ENCODE measurements at regions not wholly inside any gene's neighbourhood (a gene's known extent, or its start where the extent isn't known, plus 50 kb on each side); places are given as distances from the start of the nearest gene placed in this dataset.

DNA sequence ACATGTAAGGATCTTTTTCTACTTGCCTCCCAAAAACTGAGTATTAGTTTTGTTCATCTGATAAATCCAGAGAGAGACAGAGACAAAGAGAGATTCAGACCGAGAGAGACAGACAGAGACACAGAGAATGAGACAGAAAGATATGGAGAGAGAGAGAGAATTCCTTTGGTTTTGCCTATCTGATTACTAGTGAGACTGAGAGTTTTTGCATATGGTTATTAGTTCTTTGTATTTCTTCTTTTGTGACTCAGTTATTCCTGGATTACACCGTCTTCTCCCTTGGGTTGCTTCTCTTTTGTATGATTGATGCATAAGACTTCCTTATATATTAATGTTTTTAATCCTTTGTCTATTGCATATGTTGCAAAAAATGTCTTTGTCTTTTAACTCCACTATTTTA is 91.2 kb upstream of the SPATA31C2 start:
- DNase-seq (ENCODE audit: low read depth, low spot score) = no peak

DNA sequence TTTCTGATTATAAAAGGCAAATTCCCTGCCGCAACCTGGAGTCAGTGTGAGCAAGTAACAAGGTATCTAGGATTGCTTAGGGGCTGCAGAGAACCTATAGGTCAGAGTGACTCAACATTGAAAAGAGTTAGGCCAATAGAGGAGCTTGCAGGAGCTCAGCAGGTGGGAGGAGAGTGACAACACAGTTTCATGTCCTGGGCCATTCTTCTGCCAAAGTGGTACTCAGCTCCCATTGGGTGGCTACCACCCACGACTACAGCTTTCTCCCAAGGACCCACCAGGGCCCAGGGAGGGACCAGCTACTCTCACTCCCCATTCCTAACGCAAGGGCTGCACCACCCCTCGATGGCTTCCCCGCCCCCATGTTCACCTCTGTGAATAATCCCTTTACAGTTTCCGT is 86.7 kb upstream of the SPATA31C2 start:
- no peak for DNase-seq (ENCODE audit: low read depth, low spot score)

DNA sequence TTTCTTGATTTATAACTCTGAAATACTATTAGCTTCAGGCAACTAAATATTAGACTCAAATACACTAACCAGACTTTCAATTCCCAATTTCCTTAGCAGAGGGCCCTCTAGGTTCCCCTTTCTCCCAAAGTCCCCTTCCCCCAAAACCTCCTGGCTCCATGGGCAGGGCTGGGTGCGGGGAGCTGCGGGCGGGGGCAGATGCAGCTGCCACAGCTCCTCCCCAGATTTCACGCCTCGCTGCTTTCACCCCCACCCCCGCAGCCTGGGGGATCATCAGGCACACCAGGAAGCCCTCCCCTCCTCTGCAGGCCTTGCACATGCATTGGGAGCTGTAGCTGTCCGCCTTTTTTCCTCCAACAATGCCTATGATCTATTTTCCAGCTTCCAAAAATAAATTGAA is 82.8 kb upstream of the SPATA31C2 start:
- DNase-seq (ENCODE audit: low read depth, low spot score) = no peak

DNA sequence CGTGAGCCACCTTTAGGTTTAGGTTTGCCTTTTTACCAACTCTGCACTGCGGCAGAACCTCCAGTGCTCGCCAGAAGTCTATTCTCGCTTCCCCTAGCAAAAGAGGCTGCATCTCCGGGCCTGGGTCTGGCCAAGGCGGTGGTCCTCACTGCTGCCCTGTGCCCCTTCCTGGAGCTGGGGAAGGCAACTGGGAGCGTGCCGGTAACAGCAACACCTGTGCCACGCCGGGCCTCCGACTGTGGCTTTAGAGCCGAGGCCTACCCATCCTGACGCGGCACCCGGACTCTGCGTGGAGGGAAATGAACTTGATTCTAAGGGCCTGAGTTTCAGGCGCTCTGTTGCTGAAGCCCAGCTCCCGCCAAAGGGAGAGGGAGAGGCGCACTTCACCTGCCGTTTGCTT is 82.4 kb upstream of the SPATA31C2 start:
- DNase-seq (ENCODE audit: low read depth, low spot score) = no peak

DNA sequence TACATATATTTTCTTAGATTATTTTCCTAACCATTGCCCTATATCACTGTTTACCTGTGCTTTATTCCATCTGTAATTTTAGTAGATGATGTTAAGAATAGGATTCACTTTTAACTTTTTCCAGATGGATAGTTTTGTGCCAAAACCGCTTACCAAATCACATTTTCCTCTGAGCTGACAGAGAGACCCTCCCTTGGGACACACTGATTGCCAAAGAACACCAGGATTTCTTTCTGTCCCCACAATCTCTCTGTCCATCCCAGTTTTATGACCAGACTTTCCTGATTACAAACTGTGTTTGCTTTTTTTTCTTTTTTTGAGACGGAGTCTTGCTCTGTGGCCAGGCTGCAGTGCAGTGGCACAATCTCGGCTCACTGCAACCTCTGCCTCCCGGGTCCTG is 81.3 kb upstream of the SPATA31C2 start:
- no peak for DNase-seq (ENCODE audit: low read depth, low spot score)

DNA sequence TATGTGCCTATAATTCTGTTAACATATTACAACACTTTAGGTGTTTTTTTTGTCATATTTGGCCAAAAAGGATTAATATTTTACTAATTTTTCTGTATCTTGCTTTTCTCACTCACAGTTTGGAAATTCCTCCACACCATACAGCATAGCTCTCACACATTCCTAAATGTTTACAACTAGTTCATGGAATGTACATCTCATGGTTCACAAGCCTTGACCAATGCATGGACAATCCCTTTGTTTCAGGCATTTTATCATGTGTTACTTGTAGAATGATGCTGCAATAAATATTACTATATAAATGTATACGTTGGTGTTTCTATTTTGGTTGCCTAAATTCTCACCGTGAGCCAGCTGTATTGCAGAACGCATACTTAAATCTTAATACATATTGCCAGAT is 80.5 kb upstream of the SPATA31C2 start:
- no peak for DNase-seq (ENCODE audit: low read depth, low spot score)

DNA sequence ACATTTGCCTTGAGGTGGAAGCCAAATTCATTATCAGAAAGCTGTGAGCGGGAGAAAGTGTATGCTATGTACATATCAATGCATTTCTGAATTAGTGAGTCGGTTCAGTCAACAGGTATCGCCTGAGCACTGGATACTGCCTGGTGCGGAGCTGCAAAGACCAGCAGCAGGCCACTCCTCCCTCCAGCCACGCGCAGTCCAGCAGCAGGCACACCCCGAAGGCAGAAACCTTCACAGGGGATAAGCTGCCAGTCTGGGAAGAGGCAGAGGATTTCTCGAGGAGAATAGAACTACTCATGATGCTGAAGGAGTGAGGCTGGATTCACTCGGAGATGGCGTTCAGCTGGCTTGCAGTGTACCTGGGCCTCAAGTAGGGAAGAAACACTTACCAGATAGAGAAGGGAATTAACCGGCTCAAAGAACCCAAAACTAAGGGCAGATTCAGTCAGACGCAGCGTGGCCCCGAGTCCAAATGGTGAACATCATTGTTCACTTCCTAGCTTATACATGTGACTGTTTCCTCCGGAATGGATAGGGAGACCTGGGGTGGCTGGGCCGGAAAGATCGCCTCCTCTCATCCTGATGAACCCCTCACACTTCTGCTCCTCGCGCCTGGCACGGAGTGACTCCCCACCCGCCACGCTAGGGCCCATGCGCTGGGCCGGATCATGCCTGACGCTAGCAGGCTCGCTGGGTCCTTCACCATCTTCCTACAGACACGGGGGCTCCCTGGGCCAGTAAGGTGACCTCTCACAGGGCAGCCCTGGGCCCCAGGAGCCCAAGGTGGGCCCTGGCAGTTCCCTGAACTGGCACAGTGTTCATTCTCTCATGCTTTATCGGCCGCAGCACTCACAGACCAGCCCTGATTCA is 78.1 kb upstream of the SPATA31C2 start:
- no peak for DNase-seq (ENCODE audit: low read depth, low spot score)

DNA sequence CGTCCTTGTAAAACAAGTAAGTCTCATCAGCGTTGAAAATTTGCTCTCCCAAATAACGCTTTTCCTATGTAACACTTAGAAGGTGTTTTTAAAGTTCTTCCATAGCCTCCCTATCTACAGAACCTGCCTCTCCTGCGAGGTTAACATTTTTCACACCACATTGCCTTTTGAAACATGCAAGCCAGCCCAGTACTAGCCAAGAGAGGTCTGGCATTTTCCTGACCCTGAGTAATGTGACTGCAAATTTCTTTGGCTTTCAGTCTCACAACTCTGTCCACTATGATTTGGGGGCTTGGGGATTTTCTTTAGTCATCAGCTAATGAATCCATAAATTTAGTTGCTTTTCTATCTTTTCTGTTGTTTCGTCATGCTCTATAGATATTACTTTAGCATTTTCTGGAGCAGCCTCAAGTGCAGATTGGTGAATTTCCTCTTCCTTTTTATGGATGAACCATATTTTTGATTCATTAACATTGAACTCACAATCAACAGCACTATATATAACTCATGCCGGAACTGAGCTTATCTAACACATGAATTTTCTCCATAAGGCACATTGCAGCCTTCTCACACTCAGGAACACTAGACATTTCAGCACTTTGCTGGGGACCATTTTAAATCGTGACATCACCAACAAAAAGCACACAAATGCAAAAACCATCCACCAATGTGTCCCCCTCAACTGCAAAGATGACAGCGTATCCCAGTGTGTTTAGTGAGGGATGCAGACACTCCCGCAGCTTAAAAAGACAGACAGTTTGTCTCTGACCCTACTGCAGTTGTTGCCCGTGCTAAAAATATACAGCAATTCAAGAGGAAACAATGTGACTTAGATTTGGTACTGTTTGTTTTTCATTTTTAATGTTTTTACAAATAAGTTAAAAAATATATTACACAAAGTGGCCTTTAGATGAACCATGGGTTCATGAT is 77.2 kb upstream of the SPATA31C2 start:
- DNase-seq (ENCODE audit: low read depth, low spot score) = no peak

DNA sequence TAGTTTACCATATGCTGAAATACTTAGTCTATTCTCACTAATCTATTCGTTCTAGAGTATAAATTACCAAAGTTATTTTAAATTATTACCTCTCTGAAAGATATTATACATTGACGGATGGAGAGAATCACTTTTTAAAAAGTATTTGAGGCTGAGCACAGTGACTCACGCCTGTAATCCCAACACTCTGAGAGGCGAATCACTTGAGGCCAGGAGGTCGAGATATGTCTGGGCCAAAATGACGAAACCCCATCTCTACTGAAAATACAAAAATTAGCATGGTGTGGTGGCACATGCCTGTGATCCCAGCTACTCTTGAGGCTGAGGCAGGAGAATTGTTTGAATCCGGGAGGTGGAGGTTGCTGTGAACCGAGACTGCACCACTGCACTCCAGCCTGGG is 64.0 kb upstream of the SPATA31C2 start:
- DNase-seq (ENCODE audit: low read depth, low spot score) = no peak

DNA sequence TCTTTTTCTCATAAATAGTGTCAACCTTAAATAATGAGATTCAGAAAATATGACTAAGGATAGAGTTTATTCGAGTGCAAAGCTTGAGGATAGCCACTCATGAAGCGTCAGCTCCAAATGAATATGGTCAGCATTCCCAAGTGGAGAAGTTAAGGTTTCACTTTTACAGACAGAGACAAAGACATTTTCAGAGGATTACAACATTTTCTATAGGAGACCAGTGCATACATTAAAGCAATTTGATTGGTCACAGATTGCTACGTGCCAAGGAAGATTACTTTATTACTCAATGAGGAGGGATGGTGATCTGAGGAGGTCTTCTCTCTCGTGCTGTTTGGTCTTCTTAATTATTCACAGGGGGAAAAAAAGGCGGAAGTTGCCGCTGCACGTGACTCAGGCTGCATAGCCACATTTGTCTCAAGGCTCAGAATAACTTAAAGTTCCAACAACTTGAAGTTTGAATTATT is 60.1 kb upstream of the SPATA31C2 start:
- DNase-seq (ENCODE audit: low read depth, low spot score) = no peak

DNA sequence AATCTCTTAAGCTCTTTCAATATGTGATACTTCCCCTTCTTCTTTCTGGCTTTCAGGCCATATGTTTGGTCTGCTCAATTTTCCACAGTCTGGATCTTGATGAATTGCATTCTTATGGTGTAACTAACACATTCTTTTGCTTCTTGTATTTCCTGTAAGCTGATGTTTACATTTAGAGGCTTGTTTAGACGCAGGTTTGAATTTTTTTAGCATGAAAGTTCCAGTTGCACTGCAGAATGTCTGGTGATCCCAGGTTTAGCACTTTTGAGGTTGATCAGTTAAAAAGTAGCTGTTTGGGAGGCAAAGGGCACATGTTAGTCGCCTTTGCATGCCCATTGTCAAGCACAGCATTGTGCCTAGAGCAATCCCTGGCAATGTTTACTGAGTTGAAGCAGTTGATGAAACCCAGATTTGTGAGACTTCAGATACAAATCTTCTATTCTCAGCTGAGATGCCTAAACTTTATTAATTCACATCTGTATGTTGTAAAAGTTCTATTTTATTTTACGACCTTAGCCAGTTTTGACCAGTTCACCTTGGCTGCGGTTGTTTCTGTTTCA is 59.6 kb upstream of the SPATA31C2 start:
- no peak for DNase-seq (ENCODE audit: low read depth, low spot score)

DNA sequence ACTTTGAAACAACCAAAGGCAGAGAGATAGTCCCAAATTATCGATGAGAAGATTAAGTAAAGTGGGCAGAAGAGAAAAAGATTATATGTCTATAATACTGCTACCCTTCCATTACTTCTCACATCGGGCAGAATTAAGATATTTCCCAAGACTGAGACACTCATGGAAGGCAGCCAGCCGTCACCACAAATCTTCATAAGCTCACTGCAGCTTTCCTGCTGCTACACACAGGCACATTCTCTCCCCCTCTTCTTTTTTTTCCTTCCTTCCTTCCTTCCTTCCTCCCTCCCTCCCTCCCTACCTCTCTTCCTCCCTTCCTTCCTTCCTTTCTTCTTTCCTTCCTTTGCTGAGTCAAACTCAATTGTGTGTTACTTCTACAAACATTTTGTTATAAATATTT is 58.7 kb upstream of the SPATA31C2 start:
- no peak for DNase-seq (ENCODE audit: low read depth, low spot score)

DNA sequence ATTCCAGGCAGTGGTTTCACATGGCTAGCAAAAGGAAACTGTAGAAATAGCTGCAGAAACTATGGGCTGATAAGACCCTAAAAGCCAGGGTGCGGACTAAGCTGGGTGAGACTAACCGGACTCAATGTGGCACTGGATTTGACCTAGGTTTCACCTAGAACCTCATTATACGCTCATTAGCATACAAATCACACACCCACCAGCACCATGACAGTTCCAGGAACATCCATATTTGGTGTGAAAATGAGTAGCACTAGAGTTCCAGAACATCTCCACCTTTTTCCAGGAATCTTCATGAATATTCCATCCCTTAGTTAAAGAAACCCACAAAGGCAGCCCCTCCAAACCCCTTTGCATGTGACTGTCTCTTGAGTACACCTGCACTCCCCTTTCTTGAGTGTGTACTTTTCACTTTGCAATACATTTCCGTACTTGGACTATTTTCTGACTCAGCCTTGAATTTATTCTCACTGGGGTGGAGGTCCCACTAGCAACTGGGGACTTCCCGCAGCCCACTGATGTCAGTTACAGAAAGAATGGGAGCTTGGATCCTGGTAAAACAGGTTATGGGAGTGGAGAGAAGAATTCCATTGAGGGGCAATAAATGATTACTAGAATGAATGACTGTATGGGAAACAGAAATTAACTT is 58.0 kb upstream of the SPATA31C2 start:
- no peak for DNase-seq (ENCODE audit: low read depth, low spot score)

DNA sequence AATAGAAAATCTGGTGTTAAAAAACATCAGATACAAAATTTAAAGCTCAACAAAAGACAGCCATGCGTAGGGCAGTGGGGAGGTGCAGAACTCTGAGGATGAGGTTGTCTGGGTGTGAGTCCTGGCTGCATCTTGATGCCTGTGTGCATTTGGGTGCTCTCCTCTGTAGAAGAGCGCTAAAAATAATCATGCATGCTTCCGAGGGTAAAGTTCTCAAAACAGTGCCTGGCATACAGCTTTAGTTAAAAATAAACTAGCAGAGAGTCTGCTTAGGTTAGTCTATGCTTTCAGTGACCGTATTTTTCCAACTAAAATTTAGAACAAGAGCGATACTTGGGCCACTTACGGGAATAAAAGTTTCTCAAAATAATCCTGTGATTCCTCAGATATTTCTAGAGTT is 55.5 kb upstream of the SPATA31C2 start:
- DNase-seq (ENCODE audit: low read depth, low spot score) = no peak

DNA sequence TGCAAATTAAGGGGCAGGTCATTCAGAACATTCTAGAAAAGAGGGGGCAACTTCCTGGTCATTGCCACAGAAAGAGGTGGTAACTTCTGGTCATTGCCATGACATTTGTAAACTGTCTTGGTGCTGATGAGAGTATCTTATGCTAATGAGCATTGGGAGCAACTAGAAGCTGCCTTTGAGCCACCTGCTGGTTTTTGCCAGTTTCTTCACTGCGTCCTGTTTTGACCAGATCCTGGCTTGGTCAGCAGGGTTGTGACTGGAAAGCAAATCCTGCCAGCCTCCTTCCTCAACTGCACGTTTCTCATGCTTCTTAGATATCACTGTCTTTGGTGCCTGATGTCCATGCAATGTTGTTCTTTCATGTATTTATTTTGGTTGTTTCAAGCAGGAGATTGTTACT is 53.2 kb upstream of the SPATA31C2 start:
- no peak for DNase-seq (ENCODE audit: low read depth, low spot score)

DNA sequence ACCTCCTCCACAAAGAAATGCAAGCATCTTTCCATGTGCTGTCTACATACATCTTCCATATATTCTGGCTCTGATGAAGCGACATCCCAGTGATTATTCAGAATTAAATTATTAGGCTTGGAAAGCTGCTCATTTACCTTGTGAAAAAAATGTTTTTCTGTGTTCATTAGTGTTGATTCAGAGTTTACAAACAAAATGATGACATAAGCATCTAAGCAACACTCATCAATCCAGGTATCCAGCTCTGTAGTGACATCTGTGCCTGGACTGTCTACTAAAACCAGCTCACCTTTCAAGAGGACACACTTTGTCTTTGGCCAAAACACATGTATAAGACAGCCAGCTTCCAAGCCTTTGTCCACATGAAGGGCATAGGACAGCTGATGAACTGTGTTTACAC is 51.1 kb upstream of the SPATA31C2 start:
- no peak for DNase-seq (ENCODE audit: low read depth, low spot score)

All from activated naive CD8-positive, alpha-beta T cell treated with anti-CD3 and anti-CD28 coated beads, Interleukin-2, amount 50 U/mL, for 16 hours (primary cell).